GM21723 (cell line): ENCODE measurements at regions not wholly inside any gene's neighbourhood (a gene's known extent, or its start where the extent isn't known, plus 50 kb on each side); places are given as distances from the start of the nearest gene placed in this dataset.

ENCODE experiments used
- ATAC-seq: cut with Tn5 transposase; IDR thresholded peaks from one replicate; pipeline ENCODE4 v1.9.1; 2021; ENCODE audit warnings: mild to moderate bottlenecking, moderate library complexity; ENCODE audit not compliant: unreplicated experiment

DNA sequence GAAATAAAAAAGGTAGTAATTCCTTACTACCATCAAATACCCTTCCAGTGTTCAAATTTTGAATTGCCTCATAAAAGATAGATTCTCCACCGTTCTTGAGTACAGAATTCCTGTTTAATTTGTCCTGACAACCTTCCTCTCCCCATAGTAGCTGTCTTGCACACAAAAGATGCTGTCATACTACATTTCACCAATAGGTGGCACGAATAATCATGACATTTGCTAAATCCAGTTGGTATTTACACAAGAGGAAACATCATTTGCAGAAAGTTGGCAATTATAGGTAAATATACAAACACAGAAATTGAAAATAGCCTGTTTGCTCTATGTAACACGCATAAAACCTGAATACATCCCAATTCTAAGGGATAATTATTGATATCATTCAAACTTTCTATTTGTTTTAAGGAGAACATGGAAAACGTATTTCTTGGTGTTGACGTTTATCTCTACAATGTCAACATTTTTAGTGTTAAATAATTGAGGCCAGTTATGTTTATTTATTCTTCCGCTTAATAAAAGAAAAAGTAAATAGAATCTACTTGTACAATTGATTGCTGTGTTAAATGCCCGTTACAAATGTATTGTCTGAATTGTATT, 58.3 kb upstream of the CLDN10 start:
- peak; percentile 72 for ATAC-seq

DNA sequence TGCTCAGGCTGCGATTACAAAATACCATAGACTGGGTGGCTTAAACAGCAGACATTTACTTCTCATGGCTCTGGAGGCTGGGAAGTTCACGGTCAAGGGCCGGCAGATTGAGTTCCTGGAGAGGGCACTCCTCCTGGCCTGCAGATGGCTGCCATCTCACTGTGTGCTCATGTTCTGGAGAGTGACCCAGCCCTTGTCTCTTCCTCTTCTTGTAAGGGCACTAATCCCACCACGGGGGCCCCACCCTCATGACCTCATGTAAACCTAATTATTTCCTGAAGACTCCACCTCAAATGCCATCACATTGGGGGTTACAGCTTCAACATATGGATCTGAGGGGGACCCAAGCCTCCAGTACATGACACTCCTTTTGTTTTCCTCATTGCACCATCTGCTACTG, 56.0 kb upstream of the CLDN10 start:
- ATAC-seq, result no peak

DNA sequence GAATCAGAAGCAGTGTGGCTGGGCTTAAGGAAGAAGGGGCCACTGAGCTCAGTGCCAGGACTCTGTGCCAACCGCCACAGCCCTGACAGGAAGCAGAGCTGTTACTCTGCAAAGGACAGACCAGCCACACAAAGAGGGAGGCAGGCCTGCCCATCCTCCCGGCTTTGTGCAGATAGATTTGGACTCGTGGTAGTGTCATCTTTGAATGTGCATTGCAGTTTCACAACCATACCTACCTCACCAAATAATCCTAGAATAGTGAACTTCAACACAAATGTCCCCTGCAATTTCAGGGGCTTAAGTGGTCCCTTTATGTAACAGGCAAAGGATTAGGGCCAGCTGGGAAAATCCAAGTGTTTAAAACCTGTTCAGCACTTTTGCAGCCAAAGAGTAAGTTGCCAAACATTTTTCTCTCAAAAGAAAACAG, 55.1 kb upstream of the CLDN10 start:
- no peak for ATAC-seq

DNA sequence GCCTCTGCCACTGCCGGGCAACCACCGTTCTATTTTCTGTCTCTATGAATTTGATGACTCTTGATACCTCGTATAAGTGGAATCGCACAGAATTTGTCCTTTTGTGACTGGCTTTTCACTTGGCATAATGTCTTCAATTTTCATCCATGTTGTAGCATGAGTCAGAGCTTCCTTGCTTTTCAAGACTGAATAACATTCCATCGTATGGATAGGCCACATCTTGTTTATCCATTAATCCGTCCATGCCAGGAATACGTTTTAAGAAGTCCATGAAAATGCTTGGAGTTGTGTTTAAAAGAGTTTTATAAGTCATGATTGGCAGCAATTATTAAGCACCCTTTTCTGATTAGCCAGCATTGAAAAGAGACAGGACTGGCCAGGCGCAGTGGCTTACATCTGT, 53.6 kb upstream of the CLDN10 start:
- ATAC-seq, result no peak

DNA sequence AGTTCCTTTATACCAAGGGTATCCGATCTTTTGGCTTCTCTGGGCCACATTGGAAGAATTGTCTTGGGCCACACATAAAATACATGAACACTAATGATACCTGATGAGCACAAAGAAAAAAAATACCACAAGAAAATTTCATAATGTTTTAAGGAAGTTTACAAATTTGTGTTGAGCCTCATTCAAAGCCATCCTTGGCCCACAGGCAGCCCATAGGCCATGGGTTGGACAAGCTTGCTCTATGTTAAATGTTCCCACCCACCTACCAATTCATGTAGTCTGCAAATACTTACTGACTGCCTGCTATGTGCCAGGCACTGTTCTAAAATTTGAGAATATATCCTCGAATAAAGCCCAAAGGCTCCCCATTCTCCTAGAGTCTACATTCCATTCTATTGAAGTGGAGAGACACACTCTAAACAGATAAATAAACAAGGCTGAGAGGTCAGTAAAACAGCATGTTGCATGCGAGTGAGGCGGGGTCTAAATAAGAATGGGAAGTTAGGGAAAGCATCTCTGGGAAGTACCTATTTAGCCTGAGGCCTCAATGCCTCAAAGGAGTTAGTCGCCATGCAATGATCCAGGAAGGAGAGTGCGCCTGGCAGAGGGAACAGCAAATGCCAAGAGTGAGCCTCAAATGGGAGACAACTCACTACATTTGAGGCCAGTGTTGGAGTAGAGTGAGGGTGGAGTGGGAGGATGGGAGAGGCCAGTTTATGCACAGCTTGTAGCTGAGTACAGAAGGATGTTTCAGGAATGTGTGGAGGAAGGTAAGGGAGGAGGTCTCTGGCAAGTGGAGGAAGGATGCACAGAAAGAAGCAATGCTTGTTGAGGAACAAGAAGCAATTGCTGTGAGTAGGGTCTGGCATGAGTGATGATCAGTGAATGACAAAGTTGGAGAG, 52.5 kb upstream of the CLDN10 start:
- ATAC-seq, result no peak

DNA sequence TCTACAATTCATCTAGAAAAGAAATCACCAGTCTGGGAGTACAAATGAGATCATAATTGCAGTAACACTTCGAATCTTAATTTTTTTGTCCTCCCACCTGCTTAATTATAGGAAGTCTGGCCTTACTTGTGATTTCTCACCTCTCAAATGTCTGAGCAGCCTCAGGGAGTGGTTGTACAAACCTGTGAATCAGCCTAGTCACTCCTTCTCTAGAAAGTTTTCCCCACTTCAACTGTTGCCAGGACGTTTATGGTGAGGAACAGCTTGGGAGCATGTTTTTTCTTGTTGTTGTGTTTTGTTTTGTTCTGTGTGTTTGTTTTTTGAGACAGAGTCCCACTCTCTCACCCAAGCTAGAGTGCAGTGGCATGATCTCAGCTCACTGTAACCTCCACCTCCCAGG, 50.3 kb upstream of the CLDN10 start:
- no peak for ATAC-seq
